SK-N-SH (cell line): ENCODE measurements at regions not wholly inside any gene's neighbourhood (a gene's known extent, or its start where the extent isn't known, plus 50 kb on each side); places are given as distances from the start of the nearest gene placed in this dataset.

ENCODE experiments used
- CTCF ChIA-PET: fragments of 300-600, 350-600 bp; formaldehyde crosslinking; extraction: SDS; loops from one replicate; lab custom pipeline; 2021; lab: Yijun Ruan, JAX
- POLR2A ChIA-PET: fragments of 350-600 bp; sonication (Branson Sonifier 250); formaldehyde crosslinking; extraction: SDS; loops from one replicate; lab custom pipeline; 2020; ENCODE audit warnings: antibody characterized with exemption, inconsistent platforms; lab: Yijun Ruan, JAX
- DNase-seq: peaks from one replicate; pipeline ENCODE4 v3.0.0; 2012
- H2AFZ ChIP-seq: fragments of 200-600 bp; sonication (generic); 2 replicates; pipeline ENCODE4 v1.8.1; 2016; ENCODE audit warnings: antibody characterized with exemption, mild to moderate bottlenecking, low read depth
- H3F3A ChIP-seq: fragments of 200-600 bp; sonication (generic); replicated peaks from 2 replicates; pipeline ENCODE3; 2016; ENCODE audit warnings: antibody characterized with exemption, mild to moderate bottlenecking; ENCODE audit not compliant: insufficient read depth
- H3K27ac ChIP-seq, 2 experiments: fragments of 200-500 bp in 1 of 2; fragments of 200-600 bp in 1 of 2; sonication (Bioruptor generic) in 1 of 2; sonication (generic), shearing (Covaris generic) in 1 of 2; 2 replicates each; pipeline versions ENCODE4 v1.5.1 to v1.6.1; 2014 to 2016; ENCODE audit warnings: low read depth in 2 of 2, inconsistent platforms in 1 of 2, low read length in 1 of 2, mild to moderate bottlenecking in 1 of 2, mixed read lengths in 1 of 2
- H3K27me3 ChIP-seq: fragments of 200-600 bp; sonication (generic), shearing (Covaris generic); 2 replicates; pipeline ENCODE4 v1.6.1; 2016; ENCODE audit warnings: mixed run types; ENCODE audit not compliant: insufficient read depth
- H3K36me3 ChIP-seq, 2 experiments: fragments of 200-500 bp in 1 of 2; fragments of 200-600 bp in 1 of 2; sonication (Bioruptor generic) in 1 of 2; sonication (generic) in 1 of 2; replicated peaks in 1 of 2; 2 replicates each; pipeline versions ENCODE3 to v1.5.1; 2014 to 2016; ENCODE audit warnings: low read length in 1 of 2, mild to moderate bottlenecking in 1 of 2; ENCODE audit not compliant: insufficient read depth in 2 of 2, control insufficient read depth in 1 of 2
- H3K4me1 ChIP-seq, 2 experiments: fragments of 200-500 bp in 1 of 2; fragments of 200-600 bp in 1 of 2; sonication (Bioruptor generic) in 1 of 2; sonication (generic), shearing (Covaris generic) in 1 of 2; 2 replicates each; pipeline versions ENCODE4 v1.5.1 to v1.6.1; 2014 to 2016; ENCODE audit warnings: low read depth in 1 of 2, low read length in 1 of 2, mixed run types in 1 of 2; ENCODE audit not compliant: insufficient read depth in 2 of 2, control insufficient read depth in 1 of 2
- H3K4me2 ChIP-seq: fragments of 200-600 bp; sonication (generic), shearing (Covaris generic); 2 replicates; pipeline ENCODE4 v1.6.1; 2017; ENCODE audit warnings: mixed run types
- H3K4me3 ChIP-seq, 2 experiments: fragments of 200-500 bp in 1 of 2; fragments of 200-600 bp in 1 of 2; sonication (Bioruptor generic) in 1 of 2; sonication (generic), shearing (Covaris generic) in 1 of 2; 2 replicates each; pipeline versions ENCODE4 v1.5.1 to v1.8.1; 2014 to 2016; ENCODE audit warnings: low read depth in 2 of 2, inconsistent platforms in 1 of 2, low read length in 1 of 2, mild to moderate bottlenecking in 1 of 2, mixed read lengths in 1 of 2, moderate library complexity in 1 of 2
- H3K79me2 ChIP-seq: fragments of 200-600 bp; sonication (generic); 2 replicates; pipeline ENCODE4 v1.8.1; 2017; ENCODE audit warnings: mild to moderate bottlenecking; ENCODE audit not compliant: insufficient read depth
- H3K9ac ChIP-seq: fragments of 200-600 bp; sonication (generic); 2 replicates; pipeline ENCODE4 v1.6.1; 2017; ENCODE audit warnings: mixed run types
- H3K9me2 ChIP-seq: fragments of 200-600 bp; sonication (generic); 2 replicates; pipeline ENCODE4 v1.6.1; 2017; ENCODE audit warnings: mixed run types
- H3K9me3 ChIP-seq: fragments of 200-600 bp; sonication (generic); 2 replicates; pipeline ENCODE4 v1.6.1; 2017; ENCODE audit warnings: mixed run types, mild to moderate bottlenecking, moderate library complexity
- H4K20me1 ChIP-seq: fragments of 200-600 bp; sonication (generic); 2 replicates; pipeline ENCODE4 v1.6.1; 2017; ENCODE audit warnings: mild to moderate bottlenecking, mixed run types; ENCODE audit not compliant: insufficient read depth
- CHD2 ChIP-seq: fragments of 150-350 bp; IDR thresholded peaks from 2 replicates; pipeline ENCODE4 v1.6.1; 2018; ENCODE audit warnings: low read length; ENCODE audit not compliant: partially characterized antibody
- FOXM1 ChIP-seq: IDR thresholded peaks from 2 replicates; pipeline ENCODE4 v1.4.0; 2012; ENCODE audit warnings: low read depth, mild to moderate bottlenecking
- GABPA ChIP-seq: IDR thresholded peaks from 2 replicates; pipeline ENCODE4 v1.4.0; 2012; ENCODE audit warnings: low read depth, mild to moderate bottlenecking
- GATA2 ChIP-seq: sonication (generic); formaldehyde crosslinking; IDR thresholded peaks from 2 replicates; pipeline ENCODE4 v1.5.0; 2020; ENCODE audit warnings: mild to moderate bottlenecking, missing genetic modification reagents
- MAX ChIP-seq: IDR thresholded peaks from 2 replicates; pipeline ENCODE4 v1.4.0; 2012; ENCODE audit warnings: low read depth
- NRF1 ChIP-seq: IDR thresholded peaks from 2 replicates; pipeline ENCODE4 v1.6.1; 2012; ENCODE audit warnings: low read depth, mild to moderate bottlenecking, low read length
- PBX3 ChIP-seq: IDR thresholded peaks from 2 replicates; pipeline ENCODE4; 2012
- REST ChIP-seq: IDR thresholded peaks from 2 replicates; pipeline ENCODE4 v1.6.1; 2012; ENCODE audit warnings: mild to moderate bottlenecking, low read depth, low read length, moderate library complexity
- RFX5 ChIP-seq: IDR thresholded peaks from 2 replicates; pipeline ENCODE4 v1.6.1; 2012; ENCODE audit warnings: mild to moderate bottlenecking, improper control_type of control experiment, low read length
- SMC3 ChIP-seq: IDR thresholded peaks from 2 replicates; pipeline ENCODE4 v1.6.1; 2012; ENCODE audit warnings: low read depth, low read length, improper control_type of control experiment
- TCF12 ChIP-seq: IDR thresholded peaks from 2 replicates; pipeline ENCODE4 v1.4.0; 2012
- WGBS: methylation state at CpG from one replicate; pipeline ENCODE4 v1.1.6; 2017; ENCODE audit warnings: low lambda C conversion rate; 5-methylcytosine and 5-hydroxymethylcytosine counted together
- TF ChIP-seq, protein P1 (sequence below): fragments of 150-350 bp; IDR thresholded peaks from 2 replicates; pipeline ENCODE4 v1.6.1; 2016; ENCODE audit warnings: mild to moderate bottlenecking, low read depth, low read length
- TF ChIP-seq, protein P2 (sequence below): fragments of 200-600 bp; sonication (generic); IDR thresholded peaks from 2 replicates; pipeline ENCODE4 v1.6.1; 2017; ENCODE audit warnings: antibody characterized with exemption, mild to moderate bottlenecking, moderate library complexity

GRCh38 chr2:78644854-78645253 lies 380.6 kb upstream of the REG3G start:
- no peak for DNase-seq
- ChIA-PET CTCF (no interaction called here), POLR2A (no interaction called here)
- Histone ChIP-seq H3K27me3 (no peaks in the 10 kb centered on the region), H3K27ac (no peak overlapping the region), H3K4me2 (no peak overlapping the region), H4K20me1 (no peaks in the 10 kb centered on the region), H3K9me2 (no peaks in the 10 kb centered on the region), H3K4me3 (no peak overlapping the region), H3K9ac (no peak overlapping the region), H3K79me2 (no peaks in the 10 kb centered on the region), H3K9me3 (no peaks in the 10 kb centered on the region), H3K4me1 (no peaks in the 10 kb centered on the region), H3K36me3 (no peaks in the 10 kb centered on the region), H3F3A (no peaks in the 10 kb centered on the region), H2AFZ (no peak overlapping the region)
- 18% methylated on average over 1 of the region's 1 CpG for WGBS
- TF ChIP-seq RFX5 (no peak), FOXM1 (no peak), CHD2 (no peak)

- Histone ChIP-seq H3K4me3 (no peak overlapping the region), H3K9me2 (no peaks in the 10 kb centered on the region), H3K4me1 (no peaks in the 10 kb centered on the region), H3K36me3 (no peaks in the 10 kb centered on the region), H3K79me2 (no peaks in the 10 kb centered on the region), H3K27me3 (no peaks in the 10 kb centered on the region), H3K9me3 (no peaks in the 10 kb centered on the region), H3K4me2 (no peak overlapping the region), H3F3A (no peaks in the 10 kb centered on the region), H3K27ac (no peak overlapping the region), H4K20me1 (no peaks in the 10 kb centered on the region), H3K9ac (no peak overlapping the region), H2AFZ (no peak overlapping the region; the same call in 1 of the 2 replicates)
- TF ChIP-seq MAX, result no peak
- TF ChIP-seq NRF1, result no peak
- TF ChIP-seq FOXM1, result no peak
- DNase-seq, result no peak
- POLR2A ChIA-PET, result no interaction called here
- WGBS, result 22% methylated on average over 5 of the region's 5 CpGs
- CTCF ChIA-PET, result no interaction called here
Measured at GRCh38 chr2:78646533-78647364, 378.8 kb upstream of the REG3G start.

DNA sequence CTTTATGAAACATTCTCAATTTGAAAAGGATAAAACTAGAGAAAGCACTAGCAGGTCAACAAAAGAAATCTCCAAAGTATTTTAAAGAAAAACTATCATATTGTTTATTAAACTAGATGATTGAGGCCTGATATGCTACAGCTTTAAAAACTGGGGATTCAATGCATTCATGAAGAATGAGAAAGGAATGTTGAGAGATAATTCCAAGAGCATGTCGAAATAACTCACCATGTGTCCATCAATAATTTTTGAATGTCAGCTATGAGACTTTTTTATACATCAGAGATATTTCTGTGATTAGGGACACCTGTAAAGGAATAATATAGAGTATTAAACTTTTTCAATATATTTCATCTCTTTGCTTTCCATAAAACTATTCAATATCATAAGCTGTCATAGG lies 376.9 kb upstream of the REG3G start:
- no peaks in the 10 kb centered on the region for H3K9me2 ChIP-seq
- H2AFZ ChIP-seq, result no peak overlapping the region
- H3K36me3 ChIP-seq, result no peaks in the 10 kb centered on the region
- ChIA-PET POLR2A (no interaction called here), CTCF (no interaction called here)
- H3K27ac ChIP-seq, result no peak overlapping the region
- H4K20me1 ChIP-seq, result no peaks in the 10 kb centered on the region
- H3K27me3 ChIP-seq, result no peaks in the 10 kb centered on the region
- H3K4me3 ChIP-seq, result no peak overlapping the region
- H3F3A ChIP-seq, result no peaks in the 10 kb centered on the region
- no peaks in the 10 kb centered on the region for H3K9me3 ChIP-seq
- no peaks in the 10 kb centered on the region for H3K79me2 ChIP-seq
- H3K9ac ChIP-seq, result no peak overlapping the region
- H3K4me2 ChIP-seq, result no peak overlapping the region
- WGBS, result 14% methylated on average over 1 of the region's 1 CpG
- DNase-seq, result no peak
- no peaks in the 10 kb centered on the region for H3K4me1 ChIP-seq
- TF ChIP-seq GABPA (no peak), CHD2 (no peak), PBX3 (no peak), GATA2 (CRISPR knock-in tag) (no peak), SMC3 (no peak), REST (no peak), RFX5 (no peak), TCF12 (no peak)
- TF ChIP-seq, protein P1, sequence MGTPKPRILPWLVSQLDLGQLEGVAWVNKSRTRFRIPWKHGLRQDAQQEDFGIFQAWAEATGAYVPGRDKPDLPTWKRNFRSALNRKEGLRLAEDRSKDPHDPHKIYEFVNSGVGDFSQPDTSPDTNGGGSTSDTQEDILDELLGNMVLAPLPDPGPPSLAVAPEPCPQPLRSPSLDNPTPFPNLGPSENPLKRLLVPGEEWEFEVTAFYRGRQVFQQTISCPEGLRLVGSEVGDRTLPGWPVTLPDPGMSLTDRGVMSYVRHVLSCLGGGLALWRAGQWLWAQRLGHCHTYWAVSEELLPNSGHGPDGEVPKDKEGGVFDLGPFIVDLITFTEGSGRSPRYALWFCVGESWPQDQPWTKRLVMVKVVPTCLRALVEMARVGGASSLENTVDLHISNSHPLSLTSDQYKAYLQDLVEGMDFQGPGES, result no peak
- TF ChIP-seq, protein P2, sequence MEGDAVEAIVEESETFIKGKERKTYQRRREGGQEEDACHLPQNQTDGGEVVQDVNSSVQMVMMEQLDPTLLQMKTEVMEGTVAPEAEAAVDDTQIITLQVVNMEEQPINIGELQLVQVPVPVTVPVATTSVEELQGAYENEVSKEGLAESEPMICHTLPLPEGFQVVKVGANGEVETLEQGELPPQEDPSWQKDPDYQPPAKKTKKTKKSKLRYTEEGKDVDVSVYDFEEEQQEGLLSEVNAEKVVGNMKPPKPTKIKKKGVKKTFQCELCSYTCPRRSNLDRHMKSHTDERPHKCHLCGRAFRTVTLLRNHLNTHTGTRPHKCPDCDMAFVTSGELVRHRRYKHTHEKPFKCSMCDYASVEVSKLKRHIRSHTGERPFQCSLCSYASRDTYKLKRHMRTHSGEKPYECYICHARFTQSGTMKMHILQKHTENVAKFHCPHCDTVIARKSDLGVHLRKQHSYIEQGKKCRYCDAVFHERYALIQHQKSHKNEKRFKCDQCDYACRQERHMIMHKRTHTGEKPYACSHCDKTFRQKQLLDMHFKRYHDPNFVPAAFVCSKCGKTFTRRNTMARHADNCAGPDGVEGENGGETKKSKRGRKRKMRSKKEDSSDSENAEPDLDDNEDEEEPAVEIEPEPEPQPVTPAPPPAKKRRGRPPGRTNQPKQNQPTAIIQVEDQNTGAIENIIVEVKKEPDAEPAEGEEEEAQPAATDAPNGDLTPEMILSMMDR, result no peak
